Medulla oblongata (tissue), 1 donor: ENCODE measurements at regions not wholly inside any gene's neighbourhood (a gene's known extent, or its start where the extent isn't known, plus 50 kb on each side); places are given as distances from the start of the nearest gene placed in this dataset.

Source experiments
- DNase-seq: peaks from one replicate; pipeline ENCODE4 v3.0.0-alpha.2; 2015; ENCODE audit errors: extremely low spot score

DNA sequence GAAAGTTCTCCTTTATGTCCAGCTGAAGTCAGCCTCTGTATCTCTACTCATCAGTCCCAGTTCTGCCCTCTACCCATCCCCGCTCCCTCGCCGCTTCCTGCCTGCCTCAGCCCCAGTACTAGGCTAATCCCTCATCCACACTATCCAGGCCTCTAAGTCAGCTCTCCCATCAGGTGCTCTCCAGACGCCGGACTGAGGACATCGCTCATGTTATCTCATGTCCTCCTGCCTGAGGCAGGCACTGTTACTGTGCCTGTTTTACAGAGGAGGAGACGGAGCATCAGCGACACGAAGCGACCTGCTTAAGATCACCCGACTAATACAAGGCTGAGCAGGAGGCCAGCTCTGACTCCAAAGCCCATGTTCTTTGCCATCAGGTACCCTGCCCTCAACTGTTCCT lies 57.3 kb upstream of the RUNX3 start:
- DNase-seq = no peak

GRCh38 chr1:24986372-24986965 lies 56.4 kb upstream of the RUNX3 start:
- peak; percentile 35 for DNase-seq

- no peak for DNase-seq
These were observed 55.7 kb upstream of the RUNX3 start for GRCh38 chr1:24985737-24986136.

DNA sequence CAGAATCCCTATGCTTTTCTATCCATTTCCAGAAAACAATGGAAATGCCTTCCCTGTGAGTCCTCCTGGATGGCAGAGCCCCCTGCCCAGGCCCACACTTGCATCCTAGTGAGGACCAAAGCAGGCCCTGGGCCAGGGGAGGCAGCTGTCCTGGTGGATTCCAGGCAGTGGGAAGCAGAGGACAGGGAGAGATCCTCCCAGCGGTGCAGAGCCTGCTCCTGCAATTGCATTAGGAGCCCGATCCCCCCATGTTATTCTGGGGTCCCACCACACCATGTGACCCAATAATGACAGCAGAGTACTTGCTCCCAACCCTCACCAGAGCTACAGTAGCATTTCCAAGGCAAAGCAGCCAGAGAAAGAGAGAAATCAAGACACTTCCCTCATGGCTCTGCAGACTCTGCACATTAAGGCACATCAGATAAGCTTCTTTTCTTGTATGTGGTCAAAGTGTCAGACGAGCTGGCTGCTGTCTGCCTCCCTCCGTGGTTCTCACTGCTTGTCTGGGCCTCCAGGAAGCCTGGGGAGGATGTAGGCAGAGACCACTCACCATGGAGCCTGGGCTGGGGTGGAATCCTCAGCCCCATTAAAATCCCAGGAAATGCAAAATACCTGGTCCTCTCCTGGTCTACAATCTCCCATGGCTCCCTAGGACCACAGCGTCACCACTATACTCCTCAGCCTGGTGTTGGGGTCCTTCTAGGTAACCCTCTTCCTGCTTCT lies 54.9 kb upstream of the RUNX3 start:
- DNase-seq = no peak

DNA sequence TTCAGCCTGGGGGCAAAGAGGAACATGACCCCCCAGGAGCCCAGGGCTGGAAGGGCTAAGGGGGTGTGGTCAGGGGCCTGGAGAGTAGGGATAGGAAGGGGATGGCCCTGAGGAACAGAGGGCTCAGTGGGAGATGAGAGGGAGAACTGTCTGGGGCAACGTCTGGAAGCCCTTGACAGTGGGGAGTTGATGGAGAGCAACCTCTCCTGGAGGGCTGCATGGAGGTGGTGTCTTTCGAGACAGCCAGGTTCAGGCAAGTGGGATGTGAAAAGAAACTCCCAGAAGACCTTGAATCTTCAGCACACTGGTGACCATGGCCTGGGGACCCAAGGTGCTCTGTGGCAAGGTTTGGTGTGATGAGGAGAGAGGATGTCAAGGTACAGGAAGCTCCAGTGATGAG lies 54.2 kb upstream of the RUNX3 start:
- DNase-seq = no peak

GRCh38 chr1:24983006-24983680 lies 53.1 kb upstream of the RUNX3 start:
- DNase-seq = no peak

DNA sequence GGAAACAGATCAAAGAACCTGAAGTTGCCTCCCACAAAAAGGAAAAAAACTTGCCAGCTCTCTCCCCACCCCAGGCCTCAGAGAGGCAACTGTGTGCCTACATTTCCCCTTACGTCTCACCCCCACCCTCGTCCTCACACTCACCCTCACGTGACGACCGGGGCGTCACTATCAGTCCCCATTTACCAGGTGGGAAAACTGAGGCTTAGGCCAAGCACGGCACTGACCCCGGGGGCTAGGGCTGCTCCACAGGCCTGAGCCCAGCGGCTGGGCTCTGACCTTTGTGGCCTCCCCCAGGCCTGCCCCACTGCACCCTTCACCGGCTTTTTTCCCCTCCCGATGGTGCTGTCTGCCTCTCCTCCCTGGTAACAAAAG lies 51.5 kb upstream of the RUNX3 start:
- DNase-seq = no peak

GRCh38 chr1:24980836-24981630 lies 51.0 kb upstream of the RUNX3 start:
- DNase-seq = no peak
